Keratinocyte (primary cell): ENCODE measurements at regions not wholly inside any gene's neighbourhood (a gene's known extent, or its start where the extent isn't known, plus 50 kb on each side); places are given as distances from the start of the nearest gene placed in this dataset.

ENCODE experiments used
- DNase-seq: peaks from one replicate; pipeline ENCODE4 v3.0.0-alpha.2; 2011; ENCODE audit warnings: low read depth, missing footprints, low spot score
- FAIRE-seq: peaks from 2 replicates; lab custom pipeline; 2011; peaks lifted over from hg19 to GRCh38; lab: Jason Lieb, UNC
- H2AFZ ChIP-seq: 2 replicates; pipeline ENCODE4 v1.6.0; 2012; ENCODE audit warnings: low read length, control low read depth, inconsistent platforms; ENCODE audit not compliant: control insufficient read depth
- H3K27ac ChIP-seq: 2 replicates; pipeline ENCODE4 v1.5.1; 2011; ENCODE audit warnings: low read length; ENCODE audit not compliant: control insufficient read depth, insufficient read depth
- H3K27me3 ChIP-seq: 3 replicates; pipeline ENCODE4 v1.6.0; 2011; ENCODE audit warnings: low read length; ENCODE audit not compliant: control insufficient read depth, insufficient read depth; ENCODE audit errors: extremely low read depth
- H3K36me3 ChIP-seq, 2 experiments: 2 replicates in 1 of 2; 3 replicates in 1 of 2; pipeline ENCODE4 v1.5.1; 2011; ENCODE audit warnings: low read length in 2 of 2, mild to moderate bottlenecking in 1 of 2; ENCODE audit not compliant: control insufficient read depth in 2 of 2, insufficient read depth in 2 of 2; ENCODE audit errors: extremely low read depth in 1 of 2
- H3K4me1 ChIP-seq: 3 replicates; pipeline ENCODE4 v1.5.1; 2011; ENCODE audit warnings: low read length; ENCODE audit not compliant: control insufficient read depth, insufficient read depth; ENCODE audit errors: extremely low read depth
- H3K4me2 ChIP-seq: 3 replicates; pipeline ENCODE4 v1.6.0; 2011; ENCODE audit warnings: low read depth, low read length; ENCODE audit not compliant: control insufficient read depth, insufficient read depth; ENCODE audit errors: extremely low read depth
- H3K4me3 ChIP-seq, 3 experiments: fragments of 200-600 bp in 1 of 3; sonication (generic) in 1 of 3; 2 replicates in 2 of 3; 3 replicates in 1 of 3; pipeline ENCODE4 v1.5.1; 2011 to 2016; ENCODE audit warnings: low read length in 3 of 3, mild to moderate bottlenecking in 3 of 3, control low read depth in 2 of 3, inconsistent platforms in 1 of 3, low read depth in 1 of 3, mixed read lengths in 1 of 3, mixed run types in 1 of 3, moderate library complexity in 1 of 3; ENCODE audit not compliant: control insufficient read depth in 2 of 3, insufficient read depth in 2 of 3; ENCODE audit errors: extremely low read depth in 1 of 3
- H3K79me2 ChIP-seq: 2 replicates; pipeline ENCODE4 v1.6.0; 2012; ENCODE audit warnings: low read length; ENCODE audit not compliant: control insufficient read depth, insufficient read depth
- H3K9ac ChIP-seq: 3 replicates; pipeline ENCODE4 v1.6.0; 2011; ENCODE audit warnings: low read length; ENCODE audit not compliant: control insufficient read depth, insufficient read depth; ENCODE audit errors: extremely low read depth
- H3K9me1 ChIP-seq: 3 replicates; pipeline ENCODE4 v1.6.0; 2011; ENCODE audit warnings: low read length; ENCODE audit not compliant: control insufficient read depth, insufficient read depth; ENCODE audit errors: extremely low read depth
- H3K9me3 ChIP-seq: 2 replicates; pipeline ENCODE4 v1.5.1; 2012; ENCODE audit warnings: low read depth, low read length; ENCODE audit not compliant: control insufficient read depth
- H4K20me1 ChIP-seq: 3 replicates; pipeline ENCODE4 v1.6.0; 2011; ENCODE audit warnings: low read length; ENCODE audit not compliant: control insufficient read depth, insufficient read depth; ENCODE audit errors: extremely low read depth
- CTCF ChIP-seq, 3 experiments: IDR thresholded peaks in 1 of 3; conservative IDR thresholded peaks in 1 of 3; optimal IDR thresholded peaks in 1 of 3; 2 replicates in 2 of 3; 3 replicates in 1 of 3; pipeline versions ENCODE3 to v1.5.1; 2011; ENCODE audit warnings: low read length in 3 of 3, mild to moderate bottlenecking in 3 of 3, moderate library complexity in 2 of 3, control low read depth in 1 of 3, inconsistent platforms in 1 of 3; ENCODE audit not compliant: insufficient read depth in 2 of 3; ENCODE audit errors: extremely low read depth in 1 of 3
- EZH2 ChIP-seq: IDR thresholded peaks from one replicate; pipeline ENCODE4 v1.6.1; 2012; ENCODE audit warnings: inconsistent platforms, mild to moderate bottlenecking, low read length, moderate library complexity
- dilution Hi-C: fragments of 300-500 bp; cut with MboI; formaldehyde crosslinking; loops from one replicate; pipeline ENCODE4 v1.7.0; 2020; ENCODE audit warnings: low sequenced_read_pairs; ENCODE audit not compliant: extremely low pct_ligation_motif_present

GRCh38 chr6:169145991-169146501 lies 107.6 kb downstream of the THBS2 start:
- Histone ChIP-seq H3K4me1 (no peaks in the 10 kb centered on the region), H3K9ac (no peak overlapping the region), H3K27ac (no peak overlapping the region), H3K9me3 (no peaks in the 10 kb centered on the region), H3K36me3 (no peaks in the 10 kb centered on the region), H3K79me2 (no peaks in the 10 kb centered on the region), H3K4me3 (no peak overlapping the region), H3K27me3 (peaks cover 11% of the 10 kb centered on the region), H3K4me2 (no peak overlapping the region), H4K20me1 (no peaks in the 10 kb centered on the region), H3K9me1 (no peaks in the 10 kb centered on the region), H2AFZ (no peak overlapping the region)
- TF ChIP-seq CTCF (optimal IDR thresholded peaks at IDR 0.05 in 1 of 3, IDR thresholded peaks at IDR 0.05 in 1 of 3, conservative IDR thresholded peaks at IDR 0.05 in 1 of 3; ENCODE audit: extremely low read depth in 1 of 3, insufficient read depth in 2 of 3, low read length in 3 of 3) (no peak), EZH2 (no peak)
- DNase-seq (no peak), FAIRE-seq (no peak)
- dilution Hi-C loops: no loop called here

GRCh38 chr6:169145496-169145895 lies 108.2 kb downstream of the THBS2 start:
- Histone ChIP-seq H3K9me3 (no peaks in the 10 kb centered on the region), H3K4me1 (no peaks in the 10 kb centered on the region), H4K20me1 (no peaks in the 10 kb centered on the region), H3K27ac (no peak overlapping the region), H2AFZ (no peak overlapping the region), H3K36me3 (no peaks in the 10 kb centered on the region), H3K9ac (no peak overlapping the region), H3K27me3 (peaks cover 11% of the 10 kb centered on the region), H3K4me2 (no peak overlapping the region), H3K9me1 (no peaks in the 10 kb centered on the region), H3K4me3 (no peak overlapping the region), H3K79me2 (no peaks in the 10 kb centered on the region)
- FAIRE-seq (no peak), DNase-seq (no peak)
- no peak for TF ChIP-seq EZH2
- TF ChIP-seq CTCF (optimal IDR thresholded peaks at IDR 0.05 in 1 of 3, IDR thresholded peaks at IDR 0.05 in 1 of 3, conservative IDR thresholded peaks at IDR 0.05 in 1 of 3; ENCODE audit: extremely low read depth in 1 of 3, insufficient read depth in 2 of 3, low read length in 3 of 3): no peak
- dilution Hi-C loops: no loop called here
